Stimulated activated CD8-positive, alpha-beta memory T cell treated with anti-CD3 and anti-CD28 coated beads, Interleukin-4, amount 100 ng/mL, for 24 hours (primary cell): ENCODE measurements at regions not wholly inside any gene's neighbourhood (a gene's known extent, or its start where the extent isn't known, plus 50 kb on each side); places are given as distances from the start of the nearest gene placed in this dataset.

ENCODE experiments used
- DNase-seq: peaks from one replicate; pipeline ENCODE4 v3.0.0-alpha.2; 2020; ENCODE audit warnings: low read depth

DNA sequence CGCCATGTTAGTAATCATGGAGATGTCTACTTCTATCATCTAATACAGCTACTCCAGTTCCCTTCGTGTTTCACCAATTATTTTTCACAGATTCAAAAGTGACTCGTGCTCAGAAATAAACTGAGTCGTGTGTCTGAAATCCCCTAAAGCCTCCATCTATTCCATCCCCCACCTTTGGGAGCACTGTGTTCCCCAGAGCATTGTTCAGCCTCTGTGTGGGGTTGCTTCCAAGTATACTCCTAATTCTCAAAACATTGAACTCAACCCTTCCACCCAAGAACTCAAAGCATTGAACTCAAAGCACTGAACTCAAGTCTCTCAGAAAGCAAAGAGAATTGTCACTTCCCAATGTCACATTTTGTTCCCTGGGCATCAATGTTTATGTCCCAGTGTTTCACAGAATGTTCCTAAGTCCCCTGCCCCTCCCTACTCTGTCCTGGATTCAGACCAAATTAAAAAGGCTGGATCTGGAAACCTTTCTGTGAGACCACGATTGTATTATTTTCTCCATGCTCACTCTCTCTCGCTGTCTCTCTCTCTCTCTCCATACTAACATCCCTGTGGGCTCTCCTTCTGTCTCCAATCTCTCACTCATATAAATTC, 138.5 kb upstream of the QRFPR start:
- DNase-seq, result no peak

- DNase-seq, result no peak
Observed at GRCh38 chr4:121517241-121517640, 136.4 kb upstream of the QRFPR start.

- no peak for DNase-seq
Observed at GRCh38 chr4:121514443-121514842, 133.6 kb upstream of the QRFPR start.

DNA sequence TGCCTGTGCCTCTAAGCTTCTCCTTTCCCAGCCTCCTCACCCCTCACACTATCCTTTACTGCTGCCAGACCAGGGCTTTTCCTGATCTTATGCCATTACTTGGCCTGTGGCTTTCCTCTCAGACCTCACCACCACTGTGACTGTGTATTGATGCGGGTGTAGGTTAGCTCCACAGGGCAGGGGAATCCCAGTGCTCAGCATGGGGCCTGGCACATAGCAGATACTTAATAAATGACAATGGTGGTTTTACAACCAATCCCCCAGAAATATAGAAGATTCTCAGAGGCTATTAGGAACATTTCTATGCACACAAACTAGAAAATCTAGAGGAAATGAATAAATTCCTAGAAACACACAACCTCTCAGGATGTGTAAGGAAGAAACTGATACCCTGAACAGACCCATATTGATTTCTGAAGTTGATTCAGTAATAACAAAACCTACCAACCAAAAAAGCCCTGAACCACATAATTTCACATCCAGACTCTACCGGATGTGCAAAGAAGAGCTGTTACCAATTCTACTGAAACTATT, 129.6 kb upstream of the QRFPR start:
- DNase-seq, result no peak

GRCh38 chr4:121485190-121485804, 104.5 kb upstream of the QRFPR start:
- no peak for DNase-seq

DNA sequence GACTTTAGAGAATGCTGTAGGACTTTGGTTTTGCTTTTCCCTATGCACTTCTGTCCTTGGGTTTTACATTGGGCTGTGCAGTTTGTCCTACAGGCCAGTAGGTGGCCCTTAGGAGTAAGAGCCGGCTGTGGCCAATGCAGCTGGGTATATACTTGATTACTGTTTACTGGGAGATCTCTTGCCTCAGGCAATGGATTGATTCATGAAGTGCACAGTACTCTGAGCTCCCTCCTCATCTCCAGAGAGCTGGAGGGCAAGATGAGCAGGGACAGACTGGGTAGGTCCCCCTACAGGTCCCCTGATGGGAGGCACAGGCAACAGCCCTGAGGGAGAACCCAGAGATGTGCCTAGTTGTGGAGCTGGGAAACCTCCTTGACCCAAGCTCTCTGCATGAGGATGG, 103.8 kb upstream of the QRFPR start:
- no peak for DNase-seq

DNA sequence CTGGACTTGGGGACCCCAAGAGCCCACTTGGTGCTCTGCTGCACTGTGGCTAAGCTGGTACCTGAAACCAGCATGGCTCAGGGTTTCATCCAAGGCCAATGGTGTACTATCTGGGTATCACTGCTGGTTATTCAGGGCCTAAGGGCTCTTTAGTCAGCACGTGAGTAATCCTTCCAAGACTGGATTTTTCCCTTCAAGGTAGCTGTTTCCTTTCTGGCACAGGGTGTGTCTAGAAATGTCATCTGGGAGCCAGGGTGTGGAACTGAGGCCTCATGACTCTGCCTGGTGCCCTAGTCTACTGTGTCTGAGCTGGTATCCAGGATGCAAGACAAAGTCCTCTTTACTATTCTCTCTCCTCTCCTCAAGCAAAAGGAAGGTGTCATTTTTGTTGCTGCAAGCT, 99.0 kb upstream of the QRFPR start:
- no peak for DNase-seq

DNA sequence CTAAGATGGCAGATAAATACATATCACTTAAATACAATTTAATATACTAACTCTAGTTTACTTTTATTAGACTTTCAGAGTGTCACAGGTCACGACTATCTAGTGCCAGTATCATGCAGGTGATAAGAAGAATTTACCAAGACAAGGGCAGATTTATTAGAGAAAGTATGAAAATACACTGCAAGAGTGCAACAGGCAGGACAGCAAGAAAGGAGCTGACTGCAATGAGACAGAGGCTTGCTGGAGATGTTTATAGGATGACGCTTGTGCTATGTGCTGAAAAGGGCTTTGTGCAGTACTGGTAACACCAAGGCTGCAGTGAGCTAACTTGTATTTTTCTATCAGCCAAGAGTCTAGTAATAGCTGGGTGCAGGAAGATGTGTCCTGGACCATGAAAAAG, 96.7 kb upstream of the QRFPR start:
- no peak for DNase-seq

- no peak for DNase-seq
Observed at GRCh38 chr4:121477079-121477478, 96.3 kb upstream of the QRFPR start.

GRCh38 chr4:121472937-121473721, 92.3 kb upstream of the QRFPR start:
- DNase-seq, result no peak

GRCh38 chr4:121464854-121465253, 84.0 kb upstream of the QRFPR start:
- DNase-seq, result no peak

- peak; percentile 7 for DNase-seq
Observed at GRCh38 chr4:121462660-121463261, 81.9 kb upstream of the QRFPR start.

DNA sequence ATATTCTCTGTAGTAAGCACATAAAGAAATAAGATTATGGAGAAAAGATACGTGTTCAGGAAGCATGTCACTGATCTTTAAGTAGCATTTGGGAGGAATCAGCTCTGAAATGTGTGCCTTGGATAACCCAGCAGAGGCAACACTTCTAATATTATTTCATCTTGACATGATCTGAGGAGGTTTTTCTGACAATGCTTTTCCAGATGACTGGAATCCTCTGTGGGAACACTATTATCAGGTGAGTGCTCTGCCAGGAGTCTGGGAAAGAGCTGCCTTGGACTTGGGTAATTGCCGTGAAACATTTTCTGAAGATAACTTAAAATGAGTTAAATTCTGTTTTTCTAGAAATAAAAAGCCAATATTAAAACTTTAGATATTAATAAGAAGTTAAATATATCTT, 78.2 kb upstream of the QRFPR start:
- DNase-seq, result no peak

GRCh38 chr4:121457278-121457875, 76.6 kb upstream of the QRFPR start:
- DNase-seq, result no peak

DNA sequence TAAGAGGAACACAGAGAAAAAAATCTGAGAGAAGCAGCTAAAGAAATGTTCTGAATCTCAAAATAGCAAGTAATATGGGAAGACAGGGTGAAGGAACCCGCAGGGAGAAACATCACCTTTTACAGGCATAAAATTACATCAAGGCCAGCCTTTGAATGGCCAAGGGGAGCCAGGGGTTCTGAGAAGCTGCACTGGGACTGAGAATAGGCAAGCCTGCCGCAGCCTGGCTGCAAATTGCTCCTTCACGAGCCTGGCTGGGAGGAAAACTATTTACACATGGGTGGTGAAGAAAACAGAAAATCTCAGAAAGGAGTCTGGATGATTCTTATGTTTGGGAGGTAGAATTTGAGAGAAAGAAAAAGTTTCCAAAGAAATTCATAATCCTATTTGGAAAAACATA, 74.5 kb upstream of the QRFPR start:
- no peak for DNase-seq

GRCh38 chr4:121454251-121454979, 73.6 kb upstream of the QRFPR start:
- DNase-seq, result no peak

- no peak for DNase-seq
Observed at GRCh38 chr4:121451310-121451709, 70.5 kb upstream of the QRFPR start.

DNA sequence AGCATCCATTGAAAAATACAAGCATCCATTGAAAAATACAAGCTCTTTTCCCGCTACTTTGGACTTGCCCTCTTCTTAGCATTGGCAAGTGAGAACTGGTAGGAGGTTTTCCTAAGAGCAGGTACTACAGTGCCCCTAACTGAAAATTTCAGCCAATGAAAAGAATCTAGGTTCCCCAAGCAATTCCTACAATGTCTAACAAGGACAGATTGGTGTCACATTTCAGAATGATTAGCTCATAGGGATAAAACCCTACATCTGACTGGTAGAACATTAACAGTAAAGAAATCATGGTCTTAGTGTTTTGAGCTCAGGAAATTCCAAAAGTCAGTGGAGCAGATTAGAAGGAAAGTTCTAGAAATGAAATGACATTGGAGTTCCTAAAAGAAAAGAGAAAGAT, 68.6 kb upstream of the QRFPR start:
- DNase-seq, result no peak

GRCh38 chr4:121448231-121448630, 67.4 kb upstream of the QRFPR start:
- no peak for DNase-seq

DNA sequence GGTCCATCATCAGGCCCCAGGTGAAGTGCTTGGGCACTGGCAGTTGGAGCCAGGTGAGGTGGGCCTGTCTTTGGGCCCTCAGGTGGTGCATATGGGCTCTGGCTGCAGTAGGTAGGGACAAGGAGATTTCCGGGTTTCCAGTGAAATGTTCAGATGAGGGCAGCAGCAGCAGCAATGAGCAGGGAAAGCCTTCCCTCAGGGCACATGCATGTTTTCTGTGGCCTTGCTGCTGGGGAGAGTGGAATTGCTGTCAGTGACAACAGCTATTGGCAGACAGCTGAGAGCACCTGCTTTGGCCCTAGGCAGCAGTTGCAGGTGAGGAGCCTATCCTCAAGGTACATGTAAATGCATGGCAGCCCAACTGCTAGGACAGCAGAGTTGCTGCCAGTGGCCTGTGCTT, 58.9 kb upstream of the QRFPR start:
- no peak for DNase-seq
